HepG2 (cell line): ENCODE measurements at regions not wholly inside any gene's neighbourhood (a gene's known extent, or its start where the extent isn't known, plus 50 kb on each side); places are given as distances from the start of the nearest gene placed in this dataset.

Source experiments
- ARID3A ChIP-seq: IDR thresholded peaks from 2 replicates; pipeline ENCODE4 v1.6.1; 2012; ENCODE audit warnings: low read depth, low read length, improper control_type of control experiment
- ATF3 ChIP-seq: sonication (generic); formaldehyde crosslinking; IDR thresholded peaks from 2 replicates; pipeline ENCODE4 v1.4.0; 2020; ENCODE audit warnings: missing genetic modification reagents
- BCLAF1 ChIP-seq: fragments of 450-650 bp; IDR thresholded peaks from 2 replicates; pipeline ENCODE4 v1.6.1; 2017; ENCODE audit warnings: mild to moderate bottlenecking
- PHB2 ChIP-seq: fragments of 450-650 bp; IDR thresholded peaks from 2 replicates; pipeline ENCODE4 v1.6.1; 2018; ENCODE audit not compliant: partially characterized antibody
- ZNF253 ChIP-seq: sonication (generic); formaldehyde crosslinking; IDR thresholded peaks from 2 replicates; pipeline ENCODE4 v1.8.0; 2022; ENCODE audit warnings: mild to moderate bottlenecking, missing genetic modification reagents, borderline replicate concordance
- ZNF775 ChIP-seq: sonication (generic); formaldehyde crosslinking; IDR thresholded peaks from 2 replicates; pipeline ENCODE4 v1.4.0; 2020; ENCODE audit warnings: missing genetic modification reagents, mild to moderate bottlenecking, moderate library complexity, borderline replicate concordance

GRCh38 chr10:52540479-52540984, 226.5 kb downstream of the DKK1 start:
- TF ChIP-seq ZNF775 (no peak), ZNF253 (CRISPR knock-in tag) (no peak), ATF3 (CRISPR knock-in tag) (no peak), ARID3A (no peak), PHB2 (no peak), BCLAF1 (no peak)
